Mucosa of descending colon (tissue), 3 donors: ENCODE measurements at regions not wholly inside any gene's neighbourhood (a gene's known extent, or its start where the extent isn't known, plus 50 kb on each side); places are given as distances from the start of the nearest gene placed in this dataset.

Source experiments
- ATAC-seq: fragments of 200-7000 bp; cut with Tn5 transposase; one replicate; pipeline ENCODE4 v1.9.1; 2020; ENCODE audit warnings: mild to moderate bottlenecking, moderate library complexity
- DNase-seq, 3 donors: peaks; one replicate each; pipeline ENCODE4 v3.0.0-alpha.2; 2020
- H3K36me3 ChIP-seq: fragments of 200-600 bp; one replicate; pipeline ENCODE4 v1.8.0; 2021; ENCODE audit warnings: low read depth, mild to moderate bottlenecking
- H3K4me1 ChIP-seq: fragments of 200-600 bp; one replicate; pipeline ENCODE4 v1.8.0; 2021; ENCODE audit warnings: low read depth, mild to moderate bottlenecking
- H3K4me3 ChIP-seq: fragments of 200-600 bp; one replicate; pipeline ENCODE4 v1.8.0; 2021; ENCODE audit warnings: mild to moderate bottlenecking
- H3K9me3 ChIP-seq: fragments of 200-600 bp; one replicate; pipeline ENCODE4 v1.8.0; 2021; ENCODE audit warnings: mild to moderate bottlenecking
- intact Hi-C, 2 donors: fragments of 100-400 bp; cut with DNase I in 1 of 2; cut with micrococcal nuclease in 1 of 2; formaldehyde crosslinking; loops; one replicate each; pipeline versions ENCODE4 v1.11.0 to v1.11.1; 2022; cut with DNase I, micrococcal nuclease
- TF ChIP-seq, protein P1 (sequence below): fragments of 200-600 bp; IDR thresholded peaks from one replicate; pipeline ENCODE4 v1.8.0; 2022; ENCODE audit warnings: antibody characterized with exemption, mild to moderate bottlenecking
- donor health status: DM: no; HTN: no; CAD: no; lungs with moderate emphysema.
- donor health status: DM: no; HTN: no; CAD: no.
- donor health status: DM: no; HTN: yes; CAD: no.

DNA sequence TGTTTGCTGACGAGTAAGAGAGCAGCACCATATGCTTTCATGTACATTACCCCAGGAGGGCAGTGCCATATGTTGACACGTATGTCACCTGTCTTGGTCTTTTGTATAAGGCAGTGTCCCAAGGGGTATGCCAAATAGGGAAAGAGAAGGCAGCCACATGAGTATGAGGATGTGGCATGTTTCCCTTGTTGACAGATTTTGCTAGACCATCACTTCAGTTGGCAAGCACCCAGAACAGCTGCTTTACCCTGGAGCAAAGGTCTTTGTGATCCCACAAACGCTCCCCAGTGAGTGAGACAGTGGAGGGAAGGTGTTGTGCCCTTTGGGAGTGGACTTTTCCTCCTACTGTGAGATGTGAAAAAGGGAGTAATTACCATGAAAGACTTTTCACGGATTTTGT is 350.1 kb downstream of the ETV1 start:
- Histone ChIP-seq H3K4me1 (no peaks in the 10 kb centered on the region), H3K9me3 (no peaks in the 10 kb centered on the region), H3K36me3 (no peaks in the 10 kb centered on the region), H3K4me3 (no peak overlapping the region)
- DNase-seq (no peak), ATAC-seq (no peak)
- TF ChIP-seq, protein P1, sequence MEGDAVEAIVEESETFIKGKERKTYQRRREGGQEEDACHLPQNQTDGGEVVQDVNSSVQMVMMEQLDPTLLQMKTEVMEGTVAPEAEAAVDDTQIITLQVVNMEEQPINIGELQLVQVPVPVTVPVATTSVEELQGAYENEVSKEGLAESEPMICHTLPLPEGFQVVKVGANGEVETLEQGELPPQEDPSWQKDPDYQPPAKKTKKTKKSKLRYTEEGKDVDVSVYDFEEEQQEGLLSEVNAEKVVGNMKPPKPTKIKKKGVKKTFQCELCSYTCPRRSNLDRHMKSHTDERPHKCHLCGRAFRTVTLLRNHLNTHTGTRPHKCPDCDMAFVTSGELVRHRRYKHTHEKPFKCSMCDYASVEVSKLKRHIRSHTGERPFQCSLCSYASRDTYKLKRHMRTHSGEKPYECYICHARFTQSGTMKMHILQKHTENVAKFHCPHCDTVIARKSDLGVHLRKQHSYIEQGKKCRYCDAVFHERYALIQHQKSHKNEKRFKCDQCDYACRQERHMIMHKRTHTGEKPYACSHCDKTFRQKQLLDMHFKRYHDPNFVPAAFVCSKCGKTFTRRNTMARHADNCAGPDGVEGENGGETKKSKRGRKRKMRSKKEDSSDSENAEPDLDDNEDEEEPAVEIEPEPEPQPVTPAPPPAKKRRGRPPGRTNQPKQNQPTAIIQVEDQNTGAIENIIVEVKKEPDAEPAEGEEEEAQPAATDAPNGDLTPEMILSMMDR = no peak
- intact Hi-C loops = no loop called here

DNA sequence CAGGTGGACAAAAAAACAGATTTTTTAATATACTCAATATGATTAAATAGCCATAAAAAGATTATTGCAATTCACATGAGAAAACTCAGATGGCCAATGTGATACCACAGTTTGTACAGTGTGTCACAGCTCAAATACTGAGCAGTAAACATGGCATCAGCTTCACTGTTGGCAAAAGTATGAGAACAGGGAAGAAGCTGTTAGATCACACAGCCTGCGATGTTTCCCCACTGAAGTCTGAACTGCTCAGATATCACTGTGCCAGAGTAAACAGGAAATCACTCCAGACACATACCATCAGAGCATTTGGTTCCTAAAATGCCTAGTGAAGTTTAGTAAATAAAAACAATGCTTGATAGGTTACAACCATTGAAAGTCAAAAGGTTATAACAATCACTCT is 347.8 kb downstream of the ETV1 start:
- TF ChIP-seq, protein P1 = no peak
- intact Hi-C loops = no loop called here
- ATAC-seq (no peak), DNase-seq (no peak)
- no peaks in the 10 kb centered on the region for H3K36me3 ChIP-seq
- H3K4me3 ChIP-seq = no peak overlapping the region
- H3K9me3 ChIP-seq = no peaks in the 10 kb centered on the region
- no peaks in the 10 kb centered on the region for H3K4me1 ChIP-seq

DNA sequence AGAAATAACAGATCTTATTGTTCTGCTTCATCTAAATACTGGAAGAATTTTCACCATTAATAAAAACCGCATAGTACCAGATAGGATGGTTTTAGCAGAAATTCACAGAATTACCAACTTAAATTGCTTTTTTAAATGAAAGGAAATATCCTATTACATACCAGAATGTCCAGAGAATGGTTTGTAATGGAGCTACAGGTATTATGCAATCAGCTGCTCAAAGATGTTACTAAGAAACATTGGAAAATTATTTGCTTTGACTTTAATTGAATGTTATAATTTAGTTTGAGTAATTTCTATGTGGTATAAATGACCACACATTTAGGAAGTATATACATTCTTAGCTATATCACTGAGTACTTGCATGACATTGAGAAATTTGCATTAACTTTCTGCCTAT is 338.3 kb downstream of the ETV1 start:
- no peaks in the 10 kb centered on the region for H3K36me3 ChIP-seq
- no peaks in the 10 kb centered on the region for H3K4me1 ChIP-seq
- TF ChIP-seq, protein P1 = no peak
- ATAC-seq (no peak), DNase-seq (no peak)
- H3K4me3 ChIP-seq = no peak overlapping the region
- intact Hi-C loops = no loop called here
- H3K9me3 ChIP-seq = no peaks in the 10 kb centered on the region

DNA sequence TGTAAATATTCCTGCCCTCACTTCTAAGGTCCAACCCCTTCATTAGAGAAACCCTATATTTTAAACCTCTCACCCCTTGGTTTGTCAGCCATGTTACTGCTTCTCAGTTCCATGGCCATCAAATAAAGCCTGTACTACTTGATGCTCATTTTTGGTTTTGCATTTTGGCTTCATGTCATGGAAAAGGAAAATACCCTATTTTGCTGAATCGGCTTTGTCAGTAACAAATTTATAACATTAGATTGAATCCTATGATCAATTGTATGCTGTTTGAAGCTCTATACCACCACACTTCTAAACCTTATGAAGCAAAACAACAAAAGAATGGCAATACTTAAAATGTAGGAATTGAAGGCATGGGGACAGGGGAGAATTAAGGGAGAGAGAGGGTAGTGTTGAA is 333.1 kb downstream of the ETV1 start:
- H3K36me3 ChIP-seq = no peaks in the 10 kb centered on the region
- no peak for DNase-seq
- no peak overlapping the region for H3K4me3 ChIP-seq
- H3K4me1 ChIP-seq = no peaks in the 10 kb centered on the region
- no peak for ATAC-seq
- H3K9me3 ChIP-seq = no peaks in the 10 kb centered on the region
- intact Hi-C loops = no loop called here
- TF ChIP-seq, protein P1 = no peak

DNA sequence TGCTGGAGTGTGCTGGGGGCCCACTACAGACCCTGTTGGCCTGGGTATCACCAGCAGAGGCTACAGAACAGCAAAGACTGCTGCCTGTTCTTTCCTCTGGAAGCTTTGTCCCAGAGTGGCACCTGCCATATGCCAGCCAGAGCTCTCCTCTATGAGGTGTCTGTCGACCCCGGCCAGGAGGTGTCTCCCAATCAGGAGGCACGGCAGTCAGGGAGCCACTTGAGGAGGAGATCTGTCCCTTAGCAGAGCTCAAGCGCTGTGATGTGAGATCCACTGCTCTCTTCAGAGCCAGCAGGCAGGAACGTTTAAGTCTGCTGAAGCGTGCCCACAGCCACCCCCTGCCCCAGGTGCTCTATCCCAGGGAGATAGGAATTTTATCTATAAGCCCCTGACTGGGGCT is 316.2 kb downstream of the ETV1 start:
- Histone ChIP-seq H3K4me3 (no peak overlapping the region), H3K4me1 (no peaks in the 10 kb centered on the region), H3K36me3 (no peaks in the 10 kb centered on the region), H3K9me3 (peaks cover 2% of the 10 kb centered on the region)
- DNase-seq (no peak), ATAC-seq (no peak)
- TF ChIP-seq, protein P1 = no peak
- intact Hi-C loops = no loop called here

DNA sequence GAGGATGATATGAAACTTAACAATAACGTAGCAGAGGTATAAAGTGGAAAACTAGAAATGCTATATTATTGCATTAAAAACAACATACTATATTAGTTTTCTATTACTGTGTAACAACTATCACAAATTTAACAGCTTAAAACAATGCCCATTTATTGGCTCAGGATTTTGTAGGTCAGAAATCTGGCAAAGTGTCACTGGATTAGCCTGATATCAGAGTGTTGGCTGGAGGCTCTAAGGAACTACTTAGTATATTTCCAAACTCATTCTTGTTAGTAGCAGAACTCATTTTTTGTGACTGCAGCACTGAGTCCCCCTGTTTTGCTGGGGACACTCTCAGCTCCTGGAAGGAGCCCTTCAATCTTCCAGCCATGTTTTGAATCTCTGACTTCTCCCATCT is 306.8 kb downstream of the ETV1 start:
- H3K36me3 ChIP-seq = no peaks in the 10 kb centered on the region
- no peaks in the 10 kb centered on the region for H3K9me3 ChIP-seq
- TF ChIP-seq, protein P1 = no peak
- H3K4me3 ChIP-seq = no peak overlapping the region
- no peaks in the 10 kb centered on the region for H3K4me1 ChIP-seq
- intact Hi-C loops = no loop called here
- no peak for ATAC-seq
- DNase-seq = no peak
